ENCODE measurements at regions not wholly inside any gene's neighbourhood (a gene's known extent, or its start where the extent isn't known, plus 50 kb on each side); places are given as distances from the start of the nearest gene placed in this dataset.

DNA sequence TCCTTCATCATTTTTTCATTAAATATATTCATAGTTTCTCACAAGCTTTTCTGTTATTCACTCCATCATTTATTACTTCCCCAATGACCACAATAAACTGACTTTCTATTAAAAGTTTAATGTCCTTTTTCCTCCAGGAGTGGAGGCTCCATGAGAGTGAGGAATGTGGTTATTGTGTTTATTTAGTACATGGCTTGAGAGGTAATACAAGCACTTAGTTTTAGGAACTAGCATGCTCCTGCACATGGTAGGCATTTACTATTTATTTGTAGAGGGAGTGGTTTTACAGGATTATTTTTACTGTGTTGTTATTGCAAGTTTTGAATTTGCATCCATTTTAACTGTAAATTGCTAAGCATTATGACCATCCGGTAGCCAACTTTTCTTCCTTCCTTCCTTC lies 412.9 kb upstream of the SUCLG2 start:
- TF ChIP-seq POLR2A (IDR thresholded peaks at IDR 0.05): no peak
- TF ChIP-seq, protein P1, sequence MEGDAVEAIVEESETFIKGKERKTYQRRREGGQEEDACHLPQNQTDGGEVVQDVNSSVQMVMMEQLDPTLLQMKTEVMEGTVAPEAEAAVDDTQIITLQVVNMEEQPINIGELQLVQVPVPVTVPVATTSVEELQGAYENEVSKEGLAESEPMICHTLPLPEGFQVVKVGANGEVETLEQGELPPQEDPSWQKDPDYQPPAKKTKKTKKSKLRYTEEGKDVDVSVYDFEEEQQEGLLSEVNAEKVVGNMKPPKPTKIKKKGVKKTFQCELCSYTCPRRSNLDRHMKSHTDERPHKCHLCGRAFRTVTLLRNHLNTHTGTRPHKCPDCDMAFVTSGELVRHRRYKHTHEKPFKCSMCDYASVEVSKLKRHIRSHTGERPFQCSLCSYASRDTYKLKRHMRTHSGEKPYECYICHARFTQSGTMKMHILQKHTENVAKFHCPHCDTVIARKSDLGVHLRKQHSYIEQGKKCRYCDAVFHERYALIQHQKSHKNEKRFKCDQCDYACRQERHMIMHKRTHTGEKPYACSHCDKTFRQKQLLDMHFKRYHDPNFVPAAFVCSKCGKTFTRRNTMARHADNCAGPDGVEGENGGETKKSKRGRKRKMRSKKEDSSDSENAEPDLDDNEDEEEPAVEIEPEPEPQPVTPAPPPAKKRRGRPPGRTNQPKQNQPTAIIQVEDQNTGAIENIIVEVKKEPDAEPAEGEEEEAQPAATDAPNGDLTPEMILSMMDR (IDR thresholded peaks at IDR 0.05): no peak
